Fibroblast of skin of left biceps (primary cell): ENCODE measurements at regions not wholly inside any gene's neighbourhood (a gene's known extent, or its start where the extent isn't known, plus 50 kb on each side); places are given as distances from the start of the nearest gene placed in this dataset.
"Not testable (repeated sequence)": the region's sequence is repeated elsewhere in the genome, so short reads cannot be mapped to it uniquely, and the experiment has no call there.

Experiments
- DNase-seq, 2 experiments: peaks; one replicate each; pipeline ENCODE4 v3.0.0-alpha.2; 2013; ENCODE audit warnings: low read depth in 2 of 2

DNA sequence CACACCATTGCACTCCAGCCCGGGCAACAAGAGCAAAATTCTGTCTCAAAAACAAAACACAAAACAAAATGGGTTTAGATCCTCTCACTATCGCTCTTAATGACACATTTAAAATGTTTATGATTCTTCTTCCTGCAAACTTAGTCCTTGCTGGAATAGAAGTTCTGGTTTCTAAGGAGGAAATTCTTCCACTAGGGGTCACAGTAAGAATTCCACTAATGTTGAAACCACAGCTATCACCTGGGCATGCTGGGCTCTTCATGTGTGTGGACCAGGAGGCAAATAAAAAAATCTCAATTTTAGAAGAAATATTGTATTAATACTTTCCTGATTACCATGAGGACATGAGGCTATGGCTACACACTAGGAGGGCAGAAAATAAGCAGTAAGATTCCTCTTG, 915.8 kb downstream of the TYW1 start:
- no peak for DNase-seq

DNA sequence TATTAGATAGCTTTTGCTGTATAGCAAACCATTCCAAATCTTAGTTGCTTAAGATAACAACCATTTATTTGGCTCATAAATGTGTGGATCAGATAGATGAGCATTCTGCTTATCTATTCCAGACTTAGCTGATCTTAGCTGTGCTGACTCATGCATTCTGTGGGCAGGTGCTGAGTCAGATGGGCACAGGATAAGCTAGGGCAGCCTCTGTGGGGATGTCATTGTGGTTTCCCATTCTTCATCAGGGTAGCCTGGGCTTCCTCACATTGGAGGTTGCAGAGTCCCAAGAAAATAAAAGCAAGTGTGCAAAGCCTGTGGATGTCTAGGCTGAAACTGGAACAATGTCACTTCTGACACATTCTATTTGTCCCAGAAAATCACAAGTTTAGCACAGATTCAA, 917.0 kb downstream of the TYW1 start:
- no peak for DNase-seq

DNA sequence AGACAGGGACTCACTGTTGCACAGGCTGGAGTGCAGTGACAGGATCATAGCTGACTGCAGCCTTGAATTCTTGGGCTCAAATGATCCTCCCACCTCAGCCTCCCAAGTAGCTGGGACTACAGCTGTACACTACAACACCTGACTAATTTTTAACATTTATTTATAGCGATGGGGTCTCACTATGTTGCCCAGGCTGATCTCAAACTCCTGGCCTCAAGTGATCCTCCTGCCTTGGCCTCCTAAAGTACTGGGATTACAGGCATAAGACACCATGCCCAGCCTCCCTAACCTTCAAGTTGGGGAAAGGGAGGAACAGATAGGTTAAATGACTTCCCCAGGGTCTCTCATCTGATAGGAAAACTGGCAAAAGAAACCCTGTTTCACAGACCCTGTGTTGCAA, 919.5 kb downstream of the TYW1 start:
- not testable (repeated sequence) for DNase-seq

DNA sequence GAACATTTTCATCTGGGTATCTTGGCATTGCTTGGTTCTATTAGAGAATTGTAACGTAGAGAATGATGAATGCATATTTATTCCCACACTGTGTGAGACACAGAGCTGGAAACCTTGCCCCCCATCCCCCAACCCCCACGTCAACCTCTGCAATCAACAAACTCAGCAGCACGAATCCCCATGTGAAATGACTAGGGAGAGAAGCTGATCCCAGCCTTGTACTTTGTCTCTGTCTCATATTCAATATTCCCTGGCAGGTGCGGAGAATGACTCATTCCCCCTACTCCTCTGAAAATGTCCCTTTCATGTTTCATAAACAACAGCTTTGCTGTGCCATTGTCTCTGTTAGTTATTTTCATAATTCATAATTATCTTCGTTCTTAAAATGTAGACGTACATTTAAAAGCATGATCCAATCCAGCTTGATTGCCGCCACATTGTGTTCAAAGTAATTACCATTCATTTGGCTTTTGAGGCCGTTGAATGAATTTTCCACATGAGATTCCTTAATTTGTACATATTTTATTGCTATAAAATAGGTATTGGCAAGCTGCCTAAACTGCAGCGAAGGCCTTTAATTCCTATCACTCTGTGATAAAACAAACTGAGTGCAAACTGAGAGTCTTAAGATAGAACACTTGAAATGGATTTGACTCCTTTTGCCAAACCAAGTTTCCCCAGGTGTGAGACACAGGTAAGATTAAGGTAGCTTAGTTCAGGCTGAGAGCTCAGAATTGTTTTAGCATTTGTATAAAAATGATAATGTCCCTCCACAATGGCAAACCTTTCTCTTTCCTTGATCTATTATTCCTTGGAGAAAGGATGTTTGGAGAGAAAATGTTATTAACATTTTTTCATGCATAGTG, 920.2 kb downstream of the TYW1 start:
- no peak for DNase-seq

DNA sequence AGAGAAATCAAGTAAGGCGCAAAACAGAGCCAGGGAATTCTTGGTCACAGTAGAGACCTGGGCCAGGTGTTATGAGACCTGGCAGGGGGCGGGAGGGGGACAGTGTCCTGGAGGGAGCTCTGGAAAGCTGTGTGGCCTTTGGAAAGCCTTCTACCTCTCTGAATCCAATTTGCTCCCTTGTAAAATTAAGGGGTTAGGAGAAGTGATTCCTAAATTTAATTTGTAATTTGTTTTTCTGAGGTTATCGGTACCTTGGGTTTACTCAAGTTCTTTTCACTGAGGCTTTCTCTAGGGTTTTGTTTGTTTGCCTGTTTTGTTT, 920.8 kb downstream of the TYW1 start:
- no peak for DNase-seq

DNA sequence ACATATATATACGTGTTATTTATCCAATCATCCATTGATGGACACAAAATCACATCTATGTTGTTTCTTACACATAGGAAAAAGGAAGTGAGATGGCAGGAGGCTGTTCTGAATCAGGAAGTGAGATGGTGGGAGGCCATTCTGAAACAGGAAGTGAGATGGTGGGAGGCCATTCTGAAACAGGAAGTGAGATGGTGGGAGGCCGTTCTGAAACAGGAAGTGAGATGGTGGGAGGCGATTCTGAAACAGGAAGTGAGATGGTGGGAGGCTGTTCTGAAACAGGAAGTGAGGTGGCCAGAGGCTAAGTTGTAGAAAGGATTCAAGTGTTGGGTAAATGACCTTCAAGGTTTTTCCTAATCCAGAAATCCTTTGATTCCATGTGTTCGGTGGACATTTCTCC, 921.5 kb downstream of the TYW1 start:
- DNase-seq, result no peak

DNA sequence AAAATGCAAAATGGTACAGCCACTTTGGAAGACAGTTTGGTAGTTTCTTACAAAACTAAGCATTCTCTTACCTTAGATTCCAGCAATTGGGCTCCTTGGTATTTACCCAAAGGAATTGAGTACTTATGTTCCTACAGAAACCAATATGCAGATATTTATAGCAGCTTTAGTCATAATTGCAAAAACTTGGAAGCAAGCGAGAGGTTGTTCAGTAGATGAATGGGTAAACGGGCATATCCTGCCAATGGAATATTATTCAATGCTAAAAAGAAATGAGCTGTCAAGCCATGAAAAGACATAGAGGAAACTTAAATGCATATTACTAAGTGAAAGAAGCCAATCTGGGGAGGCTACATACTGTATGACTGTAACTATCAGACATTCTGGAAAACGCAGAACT, 926.7 kb downstream of the TYW1 start:
- no peak for DNase-seq

DNA sequence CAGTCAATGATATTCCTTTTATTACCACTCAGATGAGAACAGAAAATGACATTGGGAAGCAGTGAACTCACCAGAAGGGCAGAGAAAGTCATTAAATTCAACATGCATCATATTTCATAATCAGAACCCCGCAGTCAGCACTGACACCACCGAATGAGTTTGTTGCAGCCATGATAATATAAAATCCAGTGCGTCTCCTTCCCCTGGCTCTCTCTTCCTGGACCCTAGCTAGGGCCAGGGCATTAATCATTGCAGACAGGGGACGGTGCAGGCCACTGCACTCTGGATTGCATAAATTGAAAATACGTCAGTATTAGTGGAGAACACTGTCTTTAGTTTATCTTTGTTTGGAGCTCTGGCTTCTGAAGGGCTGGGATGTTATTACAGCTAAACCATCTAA, 931.5 kb downstream of the TYW1 start:
- no peak for DNase-seq

DNA sequence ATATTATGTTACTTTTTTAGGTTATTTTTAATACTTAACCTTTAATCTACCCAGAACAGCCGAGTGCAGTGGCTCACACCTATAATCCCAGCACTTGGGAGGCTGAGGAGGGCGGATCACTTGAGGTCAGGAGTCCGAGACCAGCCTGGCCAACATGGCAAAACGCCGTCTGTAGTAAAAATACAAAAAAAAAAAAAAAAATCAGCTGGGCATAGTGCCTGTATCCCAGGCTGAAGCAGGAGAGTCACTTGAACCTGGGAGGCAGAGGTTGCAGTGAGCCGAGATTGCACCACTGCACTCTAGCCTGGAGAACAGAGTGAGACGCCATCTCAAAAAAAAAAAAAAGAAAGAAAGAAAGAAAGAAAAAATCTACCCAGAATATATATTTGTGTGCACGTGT, 939.8 kb downstream of the TYW1 start:
- DNase-seq, result not testable (repeated sequence)

DNA sequence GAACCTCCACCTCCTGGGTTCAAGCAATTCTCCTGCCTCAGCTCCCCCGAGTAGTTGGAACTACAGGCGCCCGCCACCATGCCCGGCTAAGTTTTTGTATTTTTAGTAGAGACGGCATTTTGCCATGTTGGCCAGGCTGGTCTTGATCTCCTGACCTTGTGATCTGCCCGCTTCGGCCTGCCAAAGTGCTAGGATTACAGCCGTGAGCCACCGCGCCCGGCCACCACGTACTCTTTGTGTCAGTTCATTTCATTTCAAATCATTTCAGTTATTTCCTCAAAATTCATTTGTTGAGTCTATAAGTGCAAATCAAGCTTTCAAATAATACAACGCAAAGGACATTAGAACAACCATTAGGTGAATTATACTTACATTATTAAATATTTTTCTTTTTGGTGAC, 943.8 kb downstream of the TYW1 start:
- DNase-seq, result no peak

DNA sequence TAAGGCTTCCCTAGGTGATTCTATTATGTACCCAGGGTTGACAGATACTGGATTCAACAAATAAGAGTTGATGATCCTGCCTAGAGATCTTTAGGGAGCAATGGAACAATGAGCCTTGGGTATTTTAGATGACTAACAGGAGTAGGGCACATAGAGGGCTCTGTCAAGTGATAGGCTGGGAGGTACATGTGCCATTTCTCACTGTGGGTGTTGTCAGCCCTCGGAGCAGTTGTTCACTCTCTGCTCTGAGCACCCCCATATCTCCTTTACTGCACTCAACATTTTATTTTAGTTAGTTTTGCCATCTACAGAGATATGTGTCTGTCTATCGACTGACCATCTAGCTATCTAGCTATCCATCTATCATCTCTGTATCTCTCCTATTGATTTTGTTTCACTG, 950.6 kb downstream of the TYW1 start:
- DNase-seq, result no peak

DNA sequence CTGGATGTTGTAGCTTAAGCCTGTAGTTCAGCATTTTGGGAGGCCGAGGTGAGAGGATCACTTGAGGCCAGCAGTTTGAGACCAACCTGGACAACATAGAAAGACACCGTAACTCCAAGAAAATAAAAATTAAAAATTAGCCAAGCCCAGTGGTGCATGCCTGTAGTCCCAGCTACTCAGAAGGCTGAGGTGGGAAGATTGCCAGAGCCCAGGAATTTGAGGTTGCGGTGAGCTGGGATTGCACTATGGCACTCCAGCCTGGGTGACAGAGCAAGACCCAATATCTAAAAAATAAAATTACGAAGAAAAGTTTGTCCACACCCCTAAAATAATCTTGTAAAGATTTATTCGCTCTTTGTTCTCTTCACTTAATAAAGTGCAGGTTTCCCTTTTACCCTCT, 951.0 kb downstream of the TYW1 start:
- peak; percentile 16 to 18 for DNase-seq

DNA sequence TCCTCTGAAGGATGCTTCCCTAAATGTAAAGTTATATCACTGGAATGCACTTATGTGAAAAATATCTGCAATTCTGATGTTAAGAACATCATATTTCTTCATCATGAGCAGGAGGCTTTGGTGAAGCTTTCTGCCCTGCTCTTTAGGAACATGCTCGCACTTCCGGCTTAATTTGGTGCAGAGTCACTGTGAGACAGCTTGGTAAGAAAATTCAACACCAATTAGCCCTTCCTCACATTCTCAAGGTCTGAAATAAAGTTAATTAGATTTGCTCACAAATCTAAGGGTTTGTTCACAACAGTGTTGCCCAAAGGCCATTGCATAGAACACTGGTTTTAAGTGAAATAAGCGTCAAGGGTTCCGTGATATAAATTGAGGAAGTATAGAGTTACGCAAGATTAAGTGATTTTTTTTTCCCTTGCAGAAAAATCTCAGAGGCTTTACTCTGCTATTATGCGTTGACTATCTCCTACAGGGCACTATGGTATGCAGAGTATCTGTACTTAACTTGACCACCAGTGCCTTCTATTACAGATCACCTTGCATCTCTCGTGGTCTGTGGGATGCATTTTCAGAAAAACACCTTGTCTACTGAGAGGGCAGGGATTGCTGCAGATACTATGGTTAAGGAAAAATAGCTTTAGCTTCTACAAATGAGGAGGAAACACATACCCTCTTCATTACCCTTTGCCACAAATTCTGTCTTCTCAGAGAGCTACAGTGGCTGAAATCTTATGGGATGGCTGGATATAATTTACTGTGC, 953.9 kb downstream of the TYW1 start:
- no peak for DNase-seq

DNA sequence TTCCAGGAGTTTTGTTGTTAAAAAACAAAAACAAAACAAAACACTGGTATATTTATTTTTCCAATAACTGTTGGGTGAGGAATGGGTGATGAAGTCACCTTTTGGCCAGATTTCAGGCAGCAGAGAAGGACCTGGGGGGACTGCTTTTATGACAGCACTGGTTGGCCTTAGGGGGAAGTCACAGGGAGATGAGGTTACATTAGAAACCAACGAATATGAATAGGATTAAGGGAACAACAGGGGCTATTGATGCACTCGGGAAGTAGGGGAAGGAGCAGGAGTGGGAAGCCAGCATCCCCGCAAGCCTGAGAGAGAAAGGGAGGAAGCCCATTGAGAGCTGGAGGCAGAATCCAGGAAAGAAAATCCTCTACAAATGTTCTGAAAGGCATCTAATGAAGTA, 958.4 kb downstream of the TYW1 start:
- DNase-seq, result no peak

DNA sequence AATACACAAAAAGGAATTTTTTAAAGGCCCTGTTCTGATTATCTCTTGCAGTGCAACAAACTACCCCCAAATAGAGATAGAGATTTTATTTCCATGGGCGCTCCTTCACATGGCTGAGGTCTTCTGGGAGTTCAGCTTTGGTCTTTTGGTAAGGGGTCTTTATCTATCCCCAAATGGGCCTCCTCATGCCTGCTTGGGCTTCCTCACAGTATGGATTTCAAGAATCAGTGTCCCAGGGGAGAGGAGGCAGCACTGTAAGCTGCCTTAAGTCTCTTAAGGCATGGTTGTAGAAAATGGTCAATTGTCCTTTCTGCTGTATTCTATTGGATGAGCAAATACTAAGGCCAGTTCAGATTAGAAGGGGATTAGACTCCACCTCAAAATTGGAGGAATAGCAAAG, 966.2 kb downstream of the TYW1 start:
- no peak for DNase-seq

DNA sequence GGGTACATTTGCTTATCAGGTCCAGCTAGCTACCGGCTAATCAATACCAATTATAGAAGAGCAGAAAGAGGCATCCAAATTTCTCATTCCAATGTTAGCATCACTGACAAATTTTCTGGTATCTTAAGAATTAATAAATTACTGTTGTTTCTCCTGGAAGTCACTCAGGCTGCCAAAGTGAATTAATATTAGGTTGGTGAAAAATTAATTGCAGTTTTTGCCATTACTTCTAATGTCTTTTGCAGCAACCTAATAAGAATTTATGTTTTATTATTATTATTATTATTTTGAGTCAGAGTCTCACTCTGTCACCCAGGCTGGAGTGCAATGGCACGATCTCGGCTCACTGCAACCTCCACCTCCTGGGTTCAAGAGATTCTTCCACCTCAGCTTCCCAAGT, 979.9 kb downstream of the TYW1 start:
- no peak for DNase-seq

DNA sequence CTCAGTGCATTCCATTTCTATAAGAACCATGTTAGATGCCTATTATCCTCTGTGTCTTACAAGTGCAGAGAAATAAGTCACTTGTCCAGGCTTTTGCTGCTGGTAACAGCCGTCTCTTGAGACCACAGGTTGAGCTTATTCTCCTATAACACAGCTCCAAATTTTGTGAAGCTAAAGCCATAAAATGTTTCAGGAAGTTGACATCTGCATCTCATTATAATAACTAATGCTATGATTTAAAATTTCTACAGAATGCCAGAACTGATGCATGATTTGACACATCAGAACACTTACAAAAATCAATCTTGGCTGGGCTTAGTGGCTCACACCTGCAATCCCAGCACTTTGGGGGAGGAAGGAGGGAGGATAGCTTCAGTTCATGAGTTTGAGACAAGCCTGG, 986.9 kb downstream of the TYW1 start:
- no peak for DNase-seq

DNA sequence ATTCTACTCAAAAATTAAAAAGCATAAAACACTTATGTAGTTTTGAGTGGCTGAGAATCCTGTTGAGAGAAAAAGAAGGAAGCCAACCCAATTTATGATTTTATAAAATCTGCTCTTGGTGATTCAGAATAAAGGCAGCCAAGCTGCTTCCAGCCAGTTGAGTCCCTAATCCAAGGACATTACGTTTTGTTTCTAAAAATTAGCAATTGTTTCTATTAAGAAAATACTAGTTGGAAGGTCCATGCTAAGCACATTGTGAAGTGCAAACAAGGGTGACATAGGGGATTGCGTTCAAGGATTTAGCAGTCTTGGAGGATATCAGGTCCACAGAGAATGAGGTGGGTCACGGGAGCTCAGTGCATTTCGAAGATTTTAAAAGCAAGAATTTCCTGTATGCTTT, 987.7 kb downstream of the TYW1 start:
- DNase-seq, result no peak

DNA sequence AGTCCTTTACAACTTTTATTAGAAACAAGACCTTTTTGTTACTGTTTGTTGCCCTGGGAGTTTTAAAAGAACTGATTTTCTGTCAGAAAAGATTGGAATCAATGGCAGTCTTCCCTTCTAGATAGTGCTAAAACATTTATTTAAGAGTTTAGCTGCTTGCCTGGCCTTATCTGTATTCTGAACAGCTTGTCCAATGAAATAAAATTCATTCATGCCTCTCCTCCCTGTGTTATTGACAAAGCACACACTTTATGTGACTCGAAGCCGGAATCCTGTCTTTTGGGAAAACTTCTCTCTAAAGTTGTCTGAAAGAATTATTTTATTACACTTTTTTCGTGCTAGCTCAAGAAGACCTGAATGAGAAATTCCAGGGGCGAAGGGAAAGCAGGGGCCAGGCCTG, 992.5 kb downstream of the TYW1 start:
- no peak for DNase-seq

DNA sequence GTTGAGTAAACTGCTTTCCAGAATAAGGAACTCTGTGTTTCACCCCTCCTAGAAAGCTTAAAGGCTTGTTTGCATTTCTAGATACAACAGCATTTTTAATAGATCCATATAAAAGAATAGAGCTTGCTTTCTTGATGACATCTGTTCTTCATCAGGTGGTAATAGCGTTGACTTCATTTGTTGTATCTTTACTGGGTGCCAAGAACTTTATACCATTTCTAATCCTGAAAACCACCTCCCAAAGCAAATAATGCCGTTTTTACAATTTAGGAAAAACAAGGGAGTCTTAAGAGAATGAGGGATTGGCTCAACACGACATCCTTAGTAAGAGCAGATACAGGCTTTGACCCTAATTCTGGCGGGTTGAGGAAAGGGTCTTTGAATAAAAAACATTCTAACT, 993.4 kb downstream of the TYW1 start:
- no peak for DNase-seq

DNA sequence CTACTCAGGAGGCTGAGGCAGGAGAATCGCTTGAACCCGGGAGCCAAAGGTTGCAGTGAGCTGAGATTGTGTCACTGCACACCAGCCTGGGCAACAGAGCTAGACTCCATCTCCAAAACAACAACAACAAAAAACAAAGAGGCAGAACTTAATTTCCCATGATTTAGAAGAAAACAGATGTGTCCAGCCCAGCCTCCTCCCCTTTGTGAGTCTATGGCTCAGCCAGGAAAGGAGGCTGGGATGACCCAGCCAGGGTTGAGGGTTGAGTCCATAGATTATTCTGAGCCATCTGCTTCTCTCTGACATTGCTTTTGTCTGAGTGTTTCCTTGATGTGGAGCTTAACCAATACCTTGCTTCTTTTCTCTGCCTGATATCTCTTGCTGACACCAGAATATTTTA, 994.1 kb downstream of the TYW1 start:
- no peak for DNase-seq

DNA sequence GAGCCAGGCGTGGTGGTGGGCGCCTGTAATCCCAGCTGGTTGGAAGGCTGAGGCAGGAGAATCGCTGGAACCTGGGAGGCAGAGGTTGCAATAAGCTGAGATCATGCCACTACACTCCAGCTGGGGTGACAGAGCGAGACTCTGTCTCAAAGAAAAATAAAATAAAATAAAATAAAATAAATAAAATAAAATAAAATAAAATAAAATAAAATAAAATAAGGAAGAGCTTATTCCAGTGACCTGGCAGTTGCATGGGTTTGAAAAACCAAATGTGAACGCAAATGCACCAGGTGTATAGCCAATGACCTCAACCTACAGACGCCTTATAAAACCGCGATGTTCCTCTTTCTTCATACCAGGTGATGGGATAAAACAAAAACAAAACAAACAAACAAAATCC, 995.7 kb downstream of the TYW1 start:
- DNase-seq, result no peak

DNA sequence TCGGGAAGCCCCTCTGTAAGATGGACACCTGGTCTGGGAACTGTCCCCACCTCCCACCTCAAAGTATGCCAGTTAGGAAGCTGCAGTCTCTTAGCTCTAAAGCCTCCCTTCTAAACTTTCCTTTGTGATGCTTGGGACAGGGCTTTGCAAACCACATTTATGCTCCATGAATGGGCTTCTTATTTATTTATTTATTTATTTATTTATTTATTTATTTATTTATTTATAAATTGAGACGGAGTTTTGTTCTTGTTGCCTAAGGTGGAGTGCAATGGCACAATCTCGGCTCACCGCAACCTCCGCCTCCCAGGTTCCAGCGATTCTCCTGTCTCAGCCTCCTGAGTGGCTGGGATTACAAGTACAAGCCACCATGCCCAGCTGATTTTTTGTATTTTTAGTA, 1009.4 kb downstream of the TYW1 start:
- DNase-seq, result no peak

DNA sequence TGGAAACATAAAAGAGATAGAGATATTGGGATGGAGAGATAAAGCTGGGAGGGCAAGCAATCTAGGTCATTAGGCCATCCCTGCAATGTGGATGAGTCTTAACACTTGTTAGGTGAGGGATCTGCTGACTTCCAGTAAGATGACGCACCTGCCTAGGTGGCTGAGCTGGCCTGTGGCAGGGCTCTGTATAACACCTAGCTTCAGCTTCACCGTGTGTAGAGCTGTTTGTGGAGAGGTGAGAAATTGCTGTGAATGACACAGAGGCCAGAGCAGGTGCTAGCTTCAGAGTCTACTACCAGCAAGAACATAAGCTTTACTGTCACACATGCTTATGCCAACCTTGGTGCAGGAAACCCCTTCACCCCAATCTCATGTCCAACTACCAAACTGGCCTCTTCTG, 1010.0 kb downstream of the TYW1 start:
- DNase-seq, result no peak
